Neural cell (in vitro differentiated cells): ENCODE measurements at regions not wholly inside any gene's neighbourhood (a gene's known extent, or its start where the extent isn't known, plus 50 kb on each side); places are given as distances from the start of the nearest gene placed in this dataset.

Source experiments
- H2AFZ ChIP-seq: fragments of 200-600, 300-800 bp; sonication (generic), shearing (Covaris generic); 2 replicates; pipeline ENCODE4 v1.6.0; 2014; ENCODE audit warnings: low read depth, mild to moderate bottlenecking, antibody characterized with exemption, low read length, moderate library complexity
- H3F3A ChIP-seq: fragments of 200-600 bp; shearing (Covaris generic); 2 replicates; pipeline ENCODE4 v1.6.1; 2016; ENCODE audit warnings: mild to moderate bottlenecking, moderate library complexity, mixed read lengths, antibody characterized with exemption, low read length; ENCODE audit not compliant: insufficient read depth, poor library complexity, severe bottlenecking
- H3K27ac ChIP-seq: fragments of 200-600, 300-800 bp; sonication (generic), shearing (Covaris generic); 2 replicates; pipeline ENCODE4 v1.5.1; 2014; ENCODE audit warnings: mild to moderate bottlenecking, low read length, moderate library complexity
- H3K27me3 ChIP-seq: fragments of 300-800, 200-600 bp; sonication (generic), shearing (Covaris generic); 2 replicates; pipeline ENCODE4 v1.6.0; 2014; ENCODE audit warnings: mild to moderate bottlenecking, low read depth, low read length, moderate library complexity; ENCODE audit not compliant: insufficient read depth
- H3K36me3 ChIP-seq: fragments of 300-800, 200-600 bp; sonication (generic), shearing (Covaris generic); 2 replicates; pipeline ENCODE4 v1.5.1; 2014; ENCODE audit warnings: mild to moderate bottlenecking, antibody characterized with exemption, low read length, moderate library complexity; ENCODE audit not compliant: insufficient read depth
- H3K4me2 ChIP-seq: fragments of 300-800, 200-600 bp; sonication (generic), shearing (Covaris generic); 2 replicates; pipeline ENCODE4 v1.6.0; 2014; ENCODE audit warnings: mild to moderate bottlenecking, low read length
- H3K4me3 ChIP-seq: fragments of 300-800, 200-600 bp; sonication (generic), shearing (Covaris generic); 2 replicates; pipeline ENCODE4 v1.5.1; 2014; ENCODE audit warnings: mild to moderate bottlenecking, low read length, moderate library complexity
- H3K79me2 ChIP-seq: fragments of 200-600 bp; shearing (Covaris generic); replicated peaks from 2 replicates; pipeline ENCODE4 v1.6.0; 2014; ENCODE audit warnings: mild to moderate bottlenecking, low read length, moderate library complexity; ENCODE audit not compliant: insufficient read depth
- H3K9ac ChIP-seq: fragments of 300-800, 200-600 bp; sonication (generic), shearing (Covaris generic); 2 replicates; pipeline ENCODE4 v1.6.1; 2016; ENCODE audit warnings: mild to moderate bottlenecking, low read length, mixed read lengths
- H3K9me2 ChIP-seq: fragments of 200-600 bp; shearing (Covaris generic); 2 replicates; pipeline ENCODE4 v1.6.1; 2016; ENCODE audit warnings: mild to moderate bottlenecking, low read length, mixed read lengths; ENCODE audit not compliant: insufficient read depth
- H3K9me3 ChIP-seq: fragments of 200-600, 300-800 bp; sonication (generic), shearing (Covaris generic); 2 replicates; pipeline ENCODE4 v1.6.1; 2016; ENCODE audit warnings: mild to moderate bottlenecking, mixed run types, low read length, moderate library complexity, mixed read lengths
- H4K20me1 ChIP-seq: fragments of 200-600 bp; shearing (Covaris generic); 2 replicates; pipeline ENCODE4 v1.6.1; 2016; ENCODE audit warnings: mild to moderate bottlenecking, mixed run types; ENCODE audit not compliant: insufficient read depth
- CTCF ChIP-seq: fragments of 450-650 bp; IDR thresholded peaks from 2 replicates; pipeline ENCODE4 v1.5.1; 2014; ENCODE audit warnings: antibody characterized with exemption, mild to moderate bottlenecking, moderate library complexity; ENCODE audit not compliant: poor library complexity, severe bottlenecking
- EP300 ChIP-seq: fragments of 450-650 bp; conservative IDR thresholded peaks from 2 replicates; pipeline ENCODE4 v1.6.1; 2014; ENCODE audit warnings: antibody characterized with exemption, mild to moderate bottlenecking, moderate library complexity; ENCODE audit not compliant: poor library complexity, severe bottlenecking
- EZH2 ChIP-seq: fragments of 200-600, 300-800 bp; shearing (Covaris generic), sonication (generic); IDR thresholded peaks from 2 replicates; pipeline ENCODE4 v1.6.1; 2014; ENCODE audit warnings: antibody characterized with exemption, low read length, borderline replicate concordance, mild to moderate bottlenecking; ENCODE audit not compliant: insufficient read depth, poor library complexity, severe bottlenecking
- MXI1 ChIP-seq: fragments of 450-650 bp; conservative IDR thresholded peaks from 2 replicates; pipeline ENCODE4 v1.6.1; 2014; ENCODE audit warnings: antibody characterized with exemption, mild to moderate bottlenecking; ENCODE audit not compliant: poor library complexity, severe bottlenecking
- POLR2AphosphoS5 ChIP-seq: IDR thresholded peaks from 2 replicates; pipeline ENCODE4 v1.6.1; 2012
- RAD21 ChIP-seq: fragments of 450-650 bp; conservative IDR thresholded peaks from 2 replicates; pipeline ENCODE4 v1.6.1; 2014; ENCODE audit warnings: antibody characterized with exemption, mild to moderate bottlenecking, moderate library complexity
- REST ChIP-seq: IDR thresholded peaks from 2 replicates; pipeline ENCODE4 v1.6.1; 2012; ENCODE audit warnings: borderline replicate concordance
- SMC3 ChIP-seq: fragments of 450-650 bp; conservative IDR thresholded peaks from 2 replicates; pipeline ENCODE4 v1.6.1; 2014; ENCODE audit warnings: antibody characterized with exemption, mild to moderate bottlenecking, moderate library complexity; ENCODE audit not compliant: poor library complexity
- TAF1 ChIP-seq: IDR thresholded peaks from 2 replicates; pipeline ENCODE4 v1.6.1; 2012; ENCODE audit warnings: low read depth

DNA sequence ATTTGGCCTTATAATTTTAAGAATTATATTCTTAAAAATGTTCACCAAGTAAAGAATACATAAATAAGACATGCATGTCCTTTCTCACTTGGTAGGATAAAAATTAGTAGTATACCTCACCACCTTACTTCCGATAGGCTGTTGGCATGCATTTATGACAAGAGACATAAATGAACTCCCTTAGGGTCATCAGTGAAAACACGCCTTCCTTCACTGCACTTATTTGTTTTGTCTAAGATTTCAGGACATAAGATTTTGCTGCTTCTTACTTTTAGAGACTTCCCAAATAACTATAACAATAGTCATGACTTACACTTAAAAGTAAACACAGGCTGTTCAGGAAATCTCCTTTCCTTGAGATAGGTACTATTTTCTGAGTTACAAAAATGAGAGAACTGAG, 661.3 kb upstream of the CNTNAP5 start:
- no peaks in the 10 kb centered on the region for H4K20me1 ChIP-seq
- H3K36me3 ChIP-seq = no peaks in the 10 kb centered on the region
- TF ChIP-seq POLR2AphosphoS5 (no peak), MXI1 (no peak), REST (no peak), CTCF (no peak), SMC3 (no peak), RAD21 (no peak), EZH2 (no peak), EP300 (no peak)
- no peaks in the 10 kb centered on the region for H3K27me3 ChIP-seq
- no peak overlapping the region for H3K4me3 ChIP-seq
- H3K9ac ChIP-seq = no peak overlapping the region
- H3K9me3 ChIP-seq = no peaks in the 10 kb centered on the region
- no peaks in the 10 kb centered on the region for H3F3A ChIP-seq
- no peaks in the 10 kb centered on the region for H3K9me2 ChIP-seq
- H2AFZ ChIP-seq = no peak overlapping the region
- no peak overlapping the region for H3K27ac ChIP-seq
- H3K4me2 ChIP-seq = no peak overlapping the region
- H3K79me2 ChIP-seq = no peaks in the 10 kb centered on the region

DNA sequence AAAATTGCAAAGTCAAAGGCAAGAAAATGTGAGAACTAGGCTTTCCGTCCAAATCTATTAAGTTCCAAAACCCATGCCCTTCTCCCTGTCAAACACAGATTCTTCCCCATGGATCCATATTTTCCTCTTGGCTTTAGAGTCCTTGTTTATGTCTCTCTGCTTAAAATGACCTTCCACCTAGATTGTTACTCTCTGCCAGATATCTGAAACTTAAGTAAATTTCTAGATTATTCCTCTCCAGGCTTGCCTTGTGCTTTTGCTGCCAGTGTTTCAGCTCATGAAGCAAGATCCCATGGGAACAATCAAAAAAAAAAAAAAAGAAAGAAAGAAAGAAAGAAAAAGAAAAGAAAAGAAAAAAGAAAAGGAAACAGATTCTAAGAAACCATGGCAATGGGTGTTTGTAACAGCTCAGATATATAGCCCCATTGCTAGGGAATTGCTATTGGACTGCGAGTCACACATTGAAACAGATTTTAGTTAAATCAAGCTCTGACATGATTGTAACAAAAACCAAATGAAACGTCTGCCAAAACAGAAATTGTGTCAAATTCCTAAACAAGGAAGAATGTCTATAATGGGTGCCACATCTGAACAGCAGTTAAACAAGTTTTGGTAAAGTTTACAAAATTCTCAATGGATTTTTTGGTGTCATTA, 660.7 kb upstream of the CNTNAP5 start:
- Histone ChIP-seq H3F3A (no peaks in the 10 kb centered on the region), H3K9me3 (no peaks in the 10 kb centered on the region), H3K36me3 (no peaks in the 10 kb centered on the region), H2AFZ (no peak overlapping the region), H4K20me1 (no peaks in the 10 kb centered on the region), H3K4me3 (no peak overlapping the region), H3K4me2 (no peak overlapping the region), H3K9me2 (no peaks in the 10 kb centered on the region), H3K27me3 (no peaks in the 10 kb centered on the region), H3K27ac (no peak overlapping the region), H3K9ac (no peak overlapping the region), H3K79me2 (no peaks in the 10 kb centered on the region)
- no peak for TF ChIP-seq RAD21
- no peak for TF ChIP-seq MXI1
- no peak for TF ChIP-seq EZH2
- no peak for TF ChIP-seq CTCF
- no peak for TF ChIP-seq POLR2AphosphoS5
- no peak for TF ChIP-seq EP300
- no peak for TF ChIP-seq REST
- TF ChIP-seq SMC3 = no peak
- no peak for TF ChIP-seq TAF1
